H1 (cell line): ENCODE measurements at regions not wholly inside any gene's neighbourhood (a gene's known extent, or its start where the extent isn't known, plus 50 kb on each side); places are given as distances from the start of the nearest gene placed in this dataset.

Experiments used
- BRCA1 ChIP-seq: IDR thresholded peaks from 2 replicates; pipeline ENCODE4 v1.6.1; 2012; ENCODE audit warnings: low read depth, low read length, improper control_type of control experiment
- CREB1 ChIP-seq: IDR thresholded peaks from 2 replicates; pipeline ENCODE4 v1.6.1; 2012; ENCODE audit warnings: inconsistent platforms
- MAX ChIP-seq: IDR thresholded peaks from 2 replicates; pipeline ENCODE4 v1.6.1; 2012; ENCODE audit warnings: inconsistent platforms
- NRF1 ChIP-seq: IDR thresholded peaks from 2 replicates; pipeline ENCODE4 v1.6.1; 2011; ENCODE audit warnings: mild to moderate bottlenecking, low read depth, low read length, improper control_type of control experiment
- ZNF274 ChIP-seq: IDR thresholded peaks from 2 replicates; pipeline ENCODE4 v1.7.0; 2012; ENCODE audit warnings: low read length, borderline replicate concordance; ENCODE audit errors: extremely low read depth

- TF ChIP-seq NRF1: no peak
- no peak for TF ChIP-seq MAX
- no peak for TF ChIP-seq ZNF274
- TF ChIP-seq BRCA1: no peak
- TF ChIP-seq CREB1: no peak
Measured at GRCh38 chr3:99393961-99394360, 244.4 kb upstream of the COL8A1 start (continued).
